Activated CD4-positive, alpha-beta memory T cell treated with anti-CD3 and anti-CD28 coated beads, Interleukin-2, amount 10 ng/mL, durations not matched to agents 7 days and 5 days (primary cell): ENCODE measurements at regions not wholly inside any gene's neighbourhood (a gene's known extent, or its start where the extent isn't known, plus 50 kb on each side); places are given as distances from the start of the nearest gene placed in this dataset.
"Not testable (repeated sequence)": the region's sequence is repeated elsewhere in the genome, so short reads cannot be mapped to it uniquely, and the experiment has no call there.

ENCODE experiments used
- CTCF ChIA-PET: fragments of 350-600 bp; sonication (Branson Sonifier 250); formaldehyde crosslinking; loops from one replicate; lab custom pipeline; 2021; ENCODE audit warnings: antibody characterized with exemption, inconsistent platforms; lab: Charles Lee
- POLR2A ChIA-PET: fragments of 350-600 bp; sonication (Branson Sonifier 250); formaldehyde crosslinking; loops from one replicate; lab custom pipeline; 2021; ENCODE audit warnings: antibody characterized with exemption; lab: Charles Lee
- DNase-seq: peaks from one replicate; pipeline ENCODE4 v3.0.0-alpha.2; 2020
- H3K27ac Mint-ChIP-seq: one replicate; pipeline ENCODE4 v1.8.0; 2021; ENCODE audit warnings: mild to moderate bottlenecking, mixed read lengths
- H3K27me3 Mint-ChIP-seq: one replicate; pipeline ENCODE4 v1.8.0; 2021; ENCODE audit warnings: mixed read lengths
- H3K36me3 Mint-ChIP-seq: one replicate; pipeline ENCODE4 v1.8.0; 2021; ENCODE audit warnings: low read depth, mixed read lengths
- H3K4me1 Mint-ChIP-seq: one replicate; pipeline ENCODE4 v1.8.0; 2021; ENCODE audit warnings: mixed read lengths
- H3K4me3 Mint-ChIP-seq: one replicate; pipeline ENCODE4 v1.8.0; 2021; ENCODE audit warnings: mild to moderate bottlenecking, mixed read lengths
- H3K9me3 Mint-ChIP-seq: one replicate; pipeline ENCODE4 v1.8.0; 2021; ENCODE audit warnings: mixed read lengths

DNA sequence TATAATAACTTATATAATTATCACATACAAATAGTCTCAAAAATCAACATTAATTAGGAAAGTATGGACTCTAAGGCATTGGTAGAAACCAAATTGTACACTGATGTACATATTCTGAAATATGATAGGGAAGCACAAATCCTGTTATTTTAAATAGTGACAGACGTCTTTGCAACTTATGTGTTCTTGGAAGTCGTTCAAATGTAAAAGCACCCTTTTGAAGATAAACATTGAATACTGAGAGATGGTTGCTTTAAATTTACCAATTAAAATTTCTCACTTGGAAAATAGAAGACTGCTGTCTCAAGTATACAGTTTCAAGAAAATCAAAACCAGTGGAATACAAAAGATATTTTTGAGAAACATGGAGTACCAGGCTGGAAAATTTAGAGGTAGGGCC is 457.4 kb upstream of the NUDT12 start:
- Mint-ChIP-seq H3K4me1 (no peaks in the 10 kb centered on the region), H3K4me3 (no peak overlapping the region), H3K27ac (no peak overlapping the region), H3K27me3 (no peaks in the 10 kb centered on the region), H3K36me3 (no peaks in the 10 kb centered on the region), H3K9me3 (peaks cover 2% of the 10 kb centered on the region)
- CTCF ChIA-PET: no interaction called here
- POLR2A ChIA-PET: no interaction called here
- DNase-seq: no peak

DNA sequence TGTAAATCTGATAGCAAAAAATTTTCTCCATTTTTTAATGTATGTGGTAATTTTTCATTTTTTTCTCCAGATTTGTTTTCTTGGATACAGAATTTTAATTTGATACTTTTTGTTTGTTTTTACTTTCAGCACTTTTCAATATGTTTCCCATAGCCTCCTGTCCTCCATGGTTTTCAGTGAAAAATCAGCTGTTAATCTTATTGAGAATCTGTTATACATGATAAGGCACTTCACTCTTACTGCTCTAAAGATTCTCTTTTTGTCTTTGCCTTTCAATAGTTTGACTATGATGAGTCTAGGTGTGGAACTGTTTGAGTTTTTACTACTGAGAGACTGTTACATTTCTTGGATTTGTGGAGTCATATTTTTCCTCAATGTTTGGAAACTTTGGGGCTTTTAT is 455.7 kb upstream of the NUDT12 start:
- DNase-seq: no peak
- CTCF ChIA-PET: no interaction called here
- Mint-ChIP-seq H3K9me3 (no peaks in the 10 kb centered on the region), H3K4me1 (no peaks in the 10 kb centered on the region), H3K27me3 (no peaks in the 10 kb centered on the region), H3K27ac (no peak overlapping the region), H3K4me3 (no peak overlapping the region), H3K36me3 (no peaks in the 10 kb centered on the region)
- POLR2A ChIA-PET: no interaction called here

DNA sequence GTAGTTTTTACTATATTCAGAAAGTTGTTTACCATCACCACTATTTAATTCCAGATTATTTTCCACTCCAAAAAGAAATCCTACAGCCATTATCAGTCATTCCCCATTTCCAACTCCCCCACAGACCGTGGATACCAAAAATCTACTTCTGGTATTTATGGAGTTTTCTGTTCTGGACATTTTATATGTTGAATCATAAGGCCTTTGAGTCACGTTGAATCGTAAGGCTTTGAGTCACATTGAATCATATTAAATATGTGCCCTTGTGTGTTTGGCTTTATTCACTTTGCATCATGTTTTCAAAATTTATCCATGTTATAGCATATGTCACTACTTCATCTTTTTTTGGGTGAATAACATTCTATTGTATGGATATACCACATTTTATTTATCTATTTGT is 454.1 kb upstream of the NUDT12 start:
- Mint-ChIP-seq H3K27me3 (no peaks in the 10 kb centered on the region), H3K4me1 (no peaks in the 10 kb centered on the region), H3K27ac (no peak overlapping the region), H3K9me3 (no peaks in the 10 kb centered on the region), H3K4me3 (no peak overlapping the region), H3K36me3 (no peaks in the 10 kb centered on the region)
- POLR2A ChIA-PET: no interaction called here
- no peak for DNase-seq
- CTCF ChIA-PET: no interaction called here

DNA sequence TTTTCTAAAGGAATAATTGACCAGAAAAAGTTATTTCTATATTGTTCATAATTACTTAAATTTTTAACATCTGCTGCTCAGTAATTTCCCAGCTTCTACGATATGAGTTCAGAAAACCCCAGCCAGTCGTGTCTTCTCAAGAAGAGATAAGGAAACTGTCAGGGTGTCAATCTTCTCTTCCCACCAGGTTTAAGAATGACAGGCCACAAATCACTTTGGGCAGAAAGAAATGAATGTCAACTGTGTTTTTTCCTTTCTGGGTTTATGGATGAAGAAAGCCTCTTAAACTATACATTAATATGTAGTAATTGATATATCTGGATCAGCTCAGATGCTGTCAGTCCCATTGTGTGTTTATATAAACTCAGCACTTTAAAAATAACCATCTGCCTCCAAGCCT is 453.2 kb upstream of the NUDT12 start:
- ChIA-PET CTCF (no interaction called here), POLR2A (no interaction called here)
- no peak for DNase-seq
- H3K4me1 Mint-ChIP-seq: no peaks in the 10 kb centered on the region
- H3K36me3 Mint-ChIP-seq: no peaks in the 10 kb centered on the region
- no peaks in the 10 kb centered on the region for H3K9me3 Mint-ChIP-seq
- H3K4me3 Mint-ChIP-seq: no peak overlapping the region
- H3K27ac Mint-ChIP-seq: no peak overlapping the region
- H3K27me3 Mint-ChIP-seq: no peaks in the 10 kb centered on the region

DNA sequence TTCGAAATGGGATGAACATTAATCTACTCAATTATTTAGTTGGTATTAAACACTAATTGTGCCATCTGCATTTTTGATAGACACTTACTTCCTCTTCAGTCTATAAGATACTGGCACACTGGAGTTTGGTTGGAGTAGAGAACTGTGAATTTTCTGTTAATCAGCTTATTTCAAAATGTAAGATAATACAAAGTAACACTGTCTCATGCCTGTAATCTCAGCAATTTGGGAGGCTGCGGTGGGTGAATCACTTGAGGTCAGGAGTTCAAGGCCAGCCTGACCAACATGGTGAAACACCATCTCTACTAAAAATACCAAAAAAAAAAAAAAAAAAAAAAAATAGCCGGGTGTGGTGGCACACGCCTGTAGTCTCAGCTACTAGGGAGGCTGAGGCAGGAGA is 440.2 kb upstream of the NUDT12 start:
- H3K27me3 Mint-ChIP-seq, CTCF ChIA-PET, POLR2A ChIA-PET, H3K36me3 Mint-ChIP-seq, H3K4me1 Mint-ChIP-seq, H3K27ac Mint-ChIP-seq, DNase-seq, H3K4me3 Mint-ChIP-seq, H3K9me3 Mint-ChIP-seq: not testable (repeated sequence)

DNA sequence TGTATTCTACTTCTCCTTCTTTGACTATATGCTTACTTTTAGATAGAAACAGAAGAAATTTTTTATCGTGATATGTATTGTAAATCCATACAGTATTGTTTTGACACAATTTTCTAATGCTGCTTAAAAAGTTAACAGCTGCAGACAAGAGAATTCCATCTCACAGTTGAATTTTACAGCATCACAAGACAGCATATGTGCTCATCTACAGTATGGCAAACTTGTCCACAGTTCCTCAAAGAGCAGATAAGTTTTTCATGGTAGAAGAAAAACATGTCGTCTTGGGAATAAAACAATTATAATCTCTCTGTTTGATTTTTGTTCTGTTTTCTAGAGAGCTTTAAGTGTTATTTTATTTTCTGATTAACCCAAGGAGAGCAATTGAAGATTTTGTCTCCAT is 438.5 kb upstream of the NUDT12 start:
- Mint-ChIP-seq H3K36me3 (no peaks in the 10 kb centered on the region), H3K27me3 (no peaks in the 10 kb centered on the region), H3K4me3 (no peak overlapping the region), H3K4me1 (no peaks in the 10 kb centered on the region), H3K27ac (no peak overlapping the region), H3K9me3 (no peaks in the 10 kb centered on the region)
- ChIA-PET CTCF (no interaction called here), POLR2A (no interaction called here)
- DNase-seq: no peak

DNA sequence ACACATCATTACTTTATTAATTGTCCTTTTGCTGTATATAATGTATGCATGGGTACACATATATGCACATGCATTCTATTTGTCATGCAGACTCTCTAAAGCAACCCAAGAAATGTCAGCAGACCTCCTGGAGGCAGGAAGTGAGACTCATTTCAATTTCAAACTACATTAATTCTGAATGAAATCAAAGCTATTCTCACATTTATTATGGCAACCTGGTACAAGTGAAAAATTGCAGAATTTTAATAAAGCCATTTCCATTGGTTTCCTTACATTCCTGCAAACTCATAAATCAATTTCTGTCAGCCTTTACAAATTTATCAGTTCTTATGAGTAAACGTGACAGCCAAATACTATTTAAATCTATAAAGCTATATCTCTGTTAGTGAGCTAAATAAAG is 430.4 kb upstream of the NUDT12 start:
- Mint-ChIP-seq H3K36me3 (no peaks in the 10 kb centered on the region), H3K9me3 (peaks cover 3% of the 10 kb centered on the region), H3K4me3 (no peak overlapping the region), H3K27me3 (no peaks in the 10 kb centered on the region), H3K27ac (no peak overlapping the region), H3K4me1 (no peaks in the 10 kb centered on the region)
- no peak for DNase-seq
- CTCF ChIA-PET: no interaction called here
- POLR2A ChIA-PET: no interaction called here

DNA sequence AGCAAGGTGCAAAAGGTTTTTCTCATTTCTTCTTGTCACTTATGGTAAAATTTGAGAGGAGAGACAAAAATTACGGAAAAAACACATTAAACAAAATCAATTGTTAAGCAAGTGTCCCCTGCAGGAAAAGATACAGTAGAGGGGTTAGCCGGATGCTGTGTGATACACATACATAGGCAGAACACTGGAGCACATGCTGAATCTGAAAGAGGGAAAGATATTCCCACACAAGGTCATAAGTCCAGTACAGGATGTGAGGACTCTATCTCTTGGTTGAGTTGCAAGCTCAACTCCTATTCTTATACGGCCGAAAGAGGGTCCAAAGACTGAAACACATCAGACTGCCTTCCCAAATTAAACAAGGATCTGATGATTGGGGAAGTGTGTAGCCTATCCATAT is 427.5 kb upstream of the NUDT12 start:
- no peak for DNase-seq
- Mint-ChIP-seq H3K9me3 (peaks cover 8% of the 10 kb centered on the region), H3K4me3 (no peak overlapping the region), H3K36me3 (no peaks in the 10 kb centered on the region), H3K27ac (no peak overlapping the region), H3K4me1 (no peaks in the 10 kb centered on the region), H3K27me3 (no peaks in the 10 kb centered on the region)
- CTCF ChIA-PET: no interaction called here
- POLR2A ChIA-PET: no interaction called here

DNA sequence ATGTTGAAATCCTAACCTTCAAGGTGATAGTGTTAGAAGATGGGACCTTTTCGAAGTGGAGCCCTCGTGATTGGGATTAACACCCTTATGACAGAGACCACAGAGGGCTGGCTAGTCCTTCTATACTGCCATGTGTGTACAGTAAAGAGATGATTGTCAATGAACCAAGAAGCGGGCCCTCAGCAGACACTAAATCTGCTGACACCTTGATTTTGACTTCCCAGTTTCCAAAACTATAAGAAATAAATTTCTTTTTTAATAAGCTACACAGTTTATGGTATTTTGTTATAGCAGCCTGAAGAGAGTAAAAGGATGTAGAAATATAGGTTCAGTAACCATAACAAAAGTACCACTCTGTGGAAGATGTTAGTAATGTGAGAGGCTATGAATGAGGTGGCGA is 419.0 kb upstream of the NUDT12 start:
- POLR2A ChIA-PET: no interaction called here
- no peak overlapping the region for H3K27ac Mint-ChIP-seq
- no peaks in the 10 kb centered on the region for H3K36me3 Mint-ChIP-seq
- CTCF ChIA-PET: no interaction called here
- no peaks in the 10 kb centered on the region for H3K27me3 Mint-ChIP-seq
- DNase-seq: no peak
- peaks cover 6% of the 10 kb centered on the region for H3K9me3 Mint-ChIP-seq
- no peaks in the 10 kb centered on the region for H3K4me1 Mint-ChIP-seq
- no peak overlapping the region for H3K4me3 Mint-ChIP-seq

DNA sequence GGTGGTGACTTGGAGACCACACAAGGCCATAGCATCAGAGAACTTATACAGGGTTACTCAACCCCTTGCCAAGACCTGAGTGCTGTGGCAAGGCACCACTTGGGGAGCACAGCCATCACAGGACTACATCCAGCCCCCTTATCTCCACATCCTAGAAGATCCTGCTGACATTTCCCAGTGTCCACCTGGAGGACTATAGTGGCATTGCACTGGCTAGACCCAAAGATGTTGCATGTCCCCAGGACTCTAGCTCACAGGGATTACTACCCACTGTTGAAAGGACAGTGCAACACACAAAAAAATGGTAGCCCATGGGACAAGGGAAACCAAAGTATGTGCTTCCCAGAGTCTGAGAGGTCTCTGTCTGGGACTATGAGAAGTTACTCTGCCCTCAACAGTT is 411.1 kb upstream of the NUDT12 start:
- Mint-ChIP-seq H3K9me3 (peaks cover 9% of the 10 kb centered on the region), H3K36me3 (no peaks in the 10 kb centered on the region), H3K27ac (no peak overlapping the region), H3K4me1 (no peaks in the 10 kb centered on the region), H3K27me3 (no peaks in the 10 kb centered on the region), H3K4me3 (no peak overlapping the region)
- DNase-seq: no peak
- ChIA-PET POLR2A (no interaction called here), CTCF (no interaction called here)

DNA sequence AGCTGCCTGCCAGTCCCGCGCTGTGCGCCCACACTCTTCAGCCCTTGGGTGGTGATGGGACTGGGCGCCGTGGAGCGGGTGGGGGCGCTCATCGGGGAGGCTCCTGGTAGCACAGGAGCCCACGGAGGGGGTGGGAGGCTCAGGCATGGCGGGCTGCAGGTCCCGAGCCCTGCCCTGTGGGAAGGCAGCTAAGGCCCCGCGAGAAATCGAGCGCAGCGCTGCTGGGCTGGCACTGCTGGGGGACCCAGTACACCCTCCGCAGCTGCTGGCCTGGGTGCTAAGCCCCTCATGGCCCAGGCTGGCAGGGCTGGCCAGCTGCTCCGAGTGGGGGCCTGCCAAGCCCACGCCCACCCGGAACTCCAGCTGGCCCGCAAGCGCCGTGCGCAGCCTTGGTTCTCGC is 403.7 kb upstream of the NUDT12 start:
- CTCF ChIA-PET, POLR2A ChIA-PET, H3K27ac Mint-ChIP-seq: not testable (repeated sequence)

DNA sequence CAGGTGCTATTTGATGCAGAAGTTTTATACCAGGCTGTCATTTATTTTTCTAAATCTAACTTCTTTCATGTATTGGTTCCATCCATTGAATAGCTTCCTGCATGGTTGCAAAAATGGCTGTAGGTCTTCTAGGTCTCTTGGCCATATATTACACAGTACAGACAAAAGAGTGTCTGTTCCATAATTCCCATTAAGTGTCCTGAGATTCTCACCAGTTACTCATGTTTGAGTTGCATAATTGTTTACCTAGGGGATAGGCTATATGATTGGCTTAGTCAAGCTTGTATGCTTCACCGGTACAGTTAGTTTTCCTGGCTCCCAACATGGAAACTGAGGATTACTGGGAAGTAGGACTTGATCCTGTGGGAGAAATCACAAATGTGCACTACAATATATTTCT is 399.4 kb upstream of the NUDT12 start:
- H3K27me3 Mint-ChIP-seq: no peaks in the 10 kb centered on the region
- no peak for DNase-seq
- ChIA-PET CTCF (no interaction called here), POLR2A (no interaction called here)
- no peaks in the 10 kb centered on the region for H3K4me1 Mint-ChIP-seq
- no peaks in the 10 kb centered on the region for H3K36me3 Mint-ChIP-seq
- peaks cover 11% of the 10 kb centered on the region for H3K9me3 Mint-ChIP-seq
- H3K4me3 Mint-ChIP-seq: no peak overlapping the region
- H3K27ac Mint-ChIP-seq: no peak overlapping the region

More for the DNA sequence above, 403.7 kb upstream of the NUDT12 start:
- not testable (repeated sequence) for H3K27me3 Mint-ChIP-seq, H3K4me3 Mint-ChIP-seq, DNase-seq, H3K36me3 Mint-ChIP-seq, H3K4me1 Mint-ChIP-seq
- H3K9me3 Mint-ChIP-seq: peaks cover 17% of the 10 kb centered on the region

DNA sequence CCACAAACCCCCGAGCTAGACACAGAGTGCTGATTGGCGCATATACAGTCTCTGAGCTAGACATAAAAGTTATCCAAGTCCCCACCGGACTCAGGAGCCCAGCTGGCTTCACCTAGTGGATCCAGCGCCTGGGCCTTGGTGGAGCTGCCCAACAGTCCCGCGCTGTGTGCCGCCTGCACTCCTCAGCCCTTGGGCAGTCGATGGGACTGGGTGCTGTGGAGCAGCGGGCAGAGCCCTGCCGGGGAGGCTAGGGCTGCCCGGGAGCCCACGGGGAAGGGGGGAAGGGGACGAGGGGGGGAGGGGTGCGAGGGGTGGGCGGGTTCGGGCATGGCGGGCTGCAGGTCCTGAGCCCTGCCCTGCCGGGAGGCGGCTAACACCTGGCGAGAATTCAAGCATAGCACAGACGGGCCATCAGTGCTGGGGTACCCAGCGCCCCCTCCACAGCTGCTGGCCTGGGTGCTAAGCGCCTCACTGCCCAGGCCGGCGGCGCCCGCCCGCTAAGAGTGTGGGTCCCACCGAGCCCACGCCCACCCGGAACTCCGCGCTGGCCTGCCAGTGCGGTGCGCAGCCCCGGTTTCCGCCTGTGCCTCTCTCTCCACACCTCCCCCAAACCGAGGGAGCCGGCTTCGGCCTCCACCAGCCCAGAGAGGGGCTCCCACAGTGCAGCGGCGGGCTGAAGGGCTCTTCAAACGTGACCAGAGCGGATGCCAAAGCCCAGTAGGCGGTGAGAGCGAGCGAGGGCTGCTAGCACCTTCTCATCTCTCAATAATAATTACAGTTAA is 391.2 kb upstream of the NUDT12 start:
- POLR2A ChIA-PET: no interaction called here

DNA sequence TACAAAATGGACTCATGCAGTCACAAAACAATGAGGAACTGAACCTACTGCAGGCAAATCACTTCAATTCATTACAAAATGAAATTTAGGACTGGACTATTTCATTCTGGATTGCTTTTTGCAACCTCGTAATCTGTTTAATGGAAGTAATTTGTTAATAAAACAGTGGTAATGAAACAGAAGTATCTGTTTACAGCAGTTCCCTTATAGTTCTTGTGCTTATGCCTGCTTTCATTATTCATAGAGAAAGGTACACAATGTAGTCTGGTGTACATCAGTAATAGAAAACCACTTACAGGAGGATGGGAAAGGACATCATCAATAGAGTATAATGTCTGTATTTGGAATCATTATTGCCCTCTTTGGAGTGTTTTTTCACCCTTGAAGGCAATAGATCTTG is 389.2 kb upstream of the NUDT12 start:
- H3K4me3 Mint-ChIP-seq: no peak overlapping the region
- no peaks in the 10 kb centered on the region for H3K4me1 Mint-ChIP-seq
- ChIA-PET CTCF (no interaction called here), POLR2A (no interaction called here)
- H3K27me3 Mint-ChIP-seq: no peaks in the 10 kb centered on the region
- no peak for DNase-seq
- no peaks in the 10 kb centered on the region for H3K36me3 Mint-ChIP-seq
- peaks cover 8% of the 10 kb centered on the region for H3K9me3 Mint-ChIP-seq
- no peak overlapping the region for H3K27ac Mint-ChIP-seq

More for the DNA sequence above, 391.2 kb upstream of the NUDT12 start:
- DNase-seq: no peak
- no peaks in the 10 kb centered on the region for H3K4me1 Mint-ChIP-seq
- CTCF ChIA-PET: no interaction called here
- no peak overlapping the region for H3K27ac Mint-ChIP-seq
- H3K27me3 Mint-ChIP-seq: no peaks in the 10 kb centered on the region
- H3K4me3 Mint-ChIP-seq: no peak overlapping the region
- peaks cover 13% of the 10 kb centered on the region for H3K9me3 Mint-ChIP-seq
- H3K36me3 Mint-ChIP-seq: no peaks in the 10 kb centered on the region
